NCI-H2196 (cell line): ENCODE measurements at regions not wholly inside any gene's neighbourhood (a gene's known extent, or its start where the extent isn't known, plus 50 kb on each side); places are given as distances from the start of the nearest gene placed in this dataset.
A peak's percentile ranks its signal among the peaks of the same experiment; 100 is the strongest.

Experiments used
- DNase-seq: peaks from one replicate; lab custom pipeline; 2025; ENCODE audit not compliant: unreplicated experiment; lab: John Stamatoyannopoulos, UW

DNA sequence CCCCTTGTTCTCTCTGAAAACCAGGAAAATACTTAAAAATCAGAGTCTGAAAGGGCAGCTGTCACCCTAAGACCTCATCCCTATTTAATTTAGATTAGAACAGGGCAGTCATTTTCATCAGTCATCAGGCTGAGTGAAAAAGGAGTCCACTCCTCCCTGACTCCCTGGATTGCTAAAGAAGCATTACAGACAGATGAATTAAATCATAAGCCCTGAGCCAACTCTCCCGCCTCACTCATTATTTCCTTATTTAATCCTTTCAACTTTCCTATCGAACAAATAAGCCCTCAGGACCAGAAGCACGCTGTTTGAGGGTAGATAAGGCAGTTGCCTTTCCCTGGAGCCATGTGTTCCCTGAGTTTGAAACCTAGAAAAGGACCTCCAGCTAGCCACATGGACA is 201.9 kb upstream of the ANKRD55 start:
- no peak for DNase-seq

DNA sequence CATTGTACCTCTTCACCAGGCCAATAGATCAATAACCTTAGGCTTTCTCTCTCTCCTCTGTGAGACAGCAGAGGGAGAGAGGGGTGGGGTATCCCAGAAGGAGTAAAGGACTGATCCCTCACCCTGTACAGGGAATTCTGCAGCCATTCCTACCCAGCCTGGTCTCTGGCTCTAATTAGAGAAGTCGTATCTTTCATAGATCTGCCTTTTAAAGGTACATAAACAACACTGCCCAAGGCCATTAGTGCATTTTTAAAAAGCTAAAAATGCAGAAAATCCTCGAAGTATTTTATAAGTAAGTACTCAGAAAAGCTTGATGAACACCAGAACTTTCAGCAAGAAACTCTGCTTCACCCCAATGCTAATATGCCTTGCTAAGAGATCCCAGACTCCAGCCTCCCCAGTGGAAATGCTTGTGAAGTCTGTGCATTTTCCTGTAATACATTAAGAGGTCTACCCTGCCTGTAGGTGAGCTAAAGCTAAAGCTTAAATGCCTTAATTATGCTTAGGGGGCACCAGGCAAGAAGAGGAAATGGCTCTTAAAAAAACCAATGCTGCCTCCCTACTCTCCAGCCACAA is 200.0 kb upstream of the ANKRD55 start:
- no peak for DNase-seq

DNA sequence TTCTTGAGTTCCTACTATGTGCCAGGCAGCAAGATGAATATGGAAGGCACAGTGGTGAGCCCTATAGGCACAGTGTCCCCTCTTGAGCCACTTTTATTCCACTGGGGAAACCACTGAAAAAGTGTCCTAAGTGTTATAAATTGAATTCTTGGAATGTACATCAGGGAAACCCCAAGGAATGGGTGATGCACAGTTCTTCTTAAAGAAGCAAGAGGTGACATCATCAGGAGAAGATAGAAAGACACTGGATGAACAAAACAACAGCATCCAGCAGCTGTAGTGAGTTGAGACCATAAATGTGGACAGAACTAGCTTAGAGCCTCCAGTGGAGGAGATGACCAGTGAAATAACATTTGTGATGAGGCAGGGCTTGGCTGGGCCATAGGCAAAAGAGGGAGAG is 199.2 kb upstream of the ANKRD55 start:
- no peak for DNase-seq

DNA sequence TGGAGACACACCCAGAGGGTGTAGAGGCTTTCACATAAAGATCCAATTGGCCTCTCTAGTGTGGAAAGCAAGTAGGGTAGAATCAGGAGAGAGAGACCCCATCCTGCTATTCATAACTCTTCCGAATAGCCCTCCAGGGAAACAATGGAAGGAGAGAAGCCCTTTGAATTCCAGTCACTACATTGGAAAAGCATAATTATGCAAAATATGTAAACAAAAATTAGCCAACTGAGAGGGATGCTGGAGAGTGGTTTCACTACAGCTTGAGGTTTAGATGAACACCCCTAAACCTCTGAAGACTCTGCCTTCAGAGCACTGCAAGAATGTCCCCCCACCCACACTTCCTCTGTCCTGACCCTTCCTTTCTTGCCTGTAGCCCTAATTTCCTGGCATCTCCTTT is 197.3 kb upstream of the ANKRD55 start:
- no peak for DNase-seq

DNA sequence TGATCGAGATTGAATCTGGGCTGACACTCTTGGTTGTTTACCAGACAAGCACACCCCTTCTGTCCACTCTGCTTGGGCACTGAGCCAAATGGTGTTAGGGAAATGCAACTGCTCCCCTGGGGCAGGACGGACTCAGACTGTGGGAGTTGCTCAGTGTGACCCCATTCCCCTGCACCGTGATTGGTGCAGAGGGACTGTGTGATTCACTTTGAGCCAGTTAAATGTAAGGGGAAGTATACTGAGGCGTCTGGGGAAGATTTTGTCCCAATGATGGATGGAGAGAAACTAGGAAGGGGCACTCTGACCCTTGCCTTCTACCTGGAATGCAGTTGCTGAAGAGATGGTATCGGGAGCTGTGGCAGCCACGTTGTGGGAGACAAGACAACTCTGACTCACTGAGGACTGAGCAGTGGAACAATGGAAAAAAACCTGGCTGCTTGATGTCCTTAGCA is 196.0 kb upstream of the ANKRD55 start:
- DNase-seq = no peak

DNA sequence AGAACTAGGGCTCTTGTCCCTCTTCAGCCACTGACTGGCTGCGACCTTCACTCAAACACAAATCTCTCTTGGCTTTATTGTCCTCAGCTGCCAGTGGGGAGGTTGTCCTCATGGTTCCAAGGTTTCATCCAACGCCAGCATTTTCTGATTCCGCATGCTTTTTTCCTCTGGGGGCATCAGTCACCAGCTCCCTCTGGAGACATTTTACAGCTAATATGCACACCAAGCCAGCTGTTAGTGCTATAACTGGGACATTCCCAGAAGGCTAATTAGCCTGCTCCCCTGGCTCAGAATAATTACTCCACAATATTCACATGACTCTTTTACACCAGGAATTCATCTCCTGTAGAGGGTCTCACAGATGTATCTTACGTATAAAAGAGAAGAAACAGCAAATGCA is 193.6 kb upstream of the ANKRD55 start:
- DNase-seq = no peak

DNA sequence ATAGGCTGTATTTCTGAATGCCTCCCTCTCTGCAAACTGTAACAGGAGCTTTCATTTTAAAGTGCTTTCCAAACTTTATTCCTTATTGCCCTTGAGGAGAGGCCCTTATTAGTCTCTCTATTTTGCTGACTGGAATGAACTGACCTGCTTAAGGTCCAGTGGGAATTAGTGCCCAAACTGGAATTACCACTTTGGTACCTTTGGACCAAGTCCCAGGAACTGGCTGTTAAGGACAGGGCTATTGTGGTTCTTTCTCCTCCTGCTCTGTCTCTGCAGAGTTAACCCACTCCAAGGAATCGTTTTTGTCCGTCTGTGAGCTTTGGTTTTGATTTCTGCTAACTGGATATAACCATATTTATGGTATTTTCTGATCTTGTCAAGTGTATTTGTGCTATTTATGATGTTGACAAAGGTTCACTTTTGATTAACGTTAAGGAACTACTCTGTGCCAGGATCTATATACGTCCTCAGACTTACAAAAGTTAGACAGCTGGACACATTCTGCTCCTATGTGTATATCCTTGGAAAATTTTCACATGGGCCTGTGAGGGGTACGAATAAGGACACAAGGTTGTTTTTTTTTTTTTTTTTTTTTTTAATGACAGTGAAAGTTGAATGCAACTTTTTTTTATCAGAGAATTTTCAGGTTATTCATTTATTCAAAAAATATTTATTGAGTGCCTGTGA is 189.1 kb upstream of the ANKRD55 start:
- DNase-seq = peak; percentile 53

DNA sequence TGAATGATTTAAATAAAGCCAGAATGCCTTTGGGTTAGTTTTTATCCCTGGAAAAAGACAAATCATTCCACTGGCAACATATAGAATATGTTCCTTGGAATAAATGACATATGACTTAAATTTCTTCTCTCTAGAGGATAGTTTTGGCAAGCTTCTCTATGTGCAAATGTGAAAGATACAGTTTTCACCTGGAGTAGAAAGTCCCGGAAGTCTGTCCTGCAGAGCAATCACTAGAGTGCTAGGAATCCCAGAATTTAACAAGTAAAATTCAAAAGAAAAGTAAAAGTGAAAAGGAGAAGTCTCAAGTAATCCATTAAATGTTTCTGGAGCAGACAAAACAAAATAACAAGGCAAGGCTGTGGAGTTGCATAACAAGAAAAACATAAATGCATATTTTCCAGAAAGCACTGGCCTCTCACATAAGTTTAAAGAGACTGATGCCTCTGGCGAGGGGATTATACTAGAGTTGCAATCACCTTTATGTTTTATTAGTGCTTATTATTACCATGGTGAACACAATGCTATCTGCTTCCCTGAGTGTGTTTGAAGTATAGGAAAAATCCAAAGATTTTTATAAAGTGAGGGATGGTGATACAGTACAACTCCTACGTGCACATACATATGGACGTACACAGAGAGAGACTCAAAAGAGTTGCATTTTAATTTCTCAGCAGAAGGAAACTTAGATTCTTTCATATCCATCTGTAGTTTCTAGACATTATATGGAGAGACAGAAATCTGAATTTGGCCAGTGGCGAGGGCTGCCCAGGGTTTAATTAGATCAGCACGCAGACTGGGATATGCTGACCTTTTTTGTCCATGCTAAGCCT is 188.3 kb upstream of the ANKRD55 start:
- DNase-seq = no peak

DNA sequence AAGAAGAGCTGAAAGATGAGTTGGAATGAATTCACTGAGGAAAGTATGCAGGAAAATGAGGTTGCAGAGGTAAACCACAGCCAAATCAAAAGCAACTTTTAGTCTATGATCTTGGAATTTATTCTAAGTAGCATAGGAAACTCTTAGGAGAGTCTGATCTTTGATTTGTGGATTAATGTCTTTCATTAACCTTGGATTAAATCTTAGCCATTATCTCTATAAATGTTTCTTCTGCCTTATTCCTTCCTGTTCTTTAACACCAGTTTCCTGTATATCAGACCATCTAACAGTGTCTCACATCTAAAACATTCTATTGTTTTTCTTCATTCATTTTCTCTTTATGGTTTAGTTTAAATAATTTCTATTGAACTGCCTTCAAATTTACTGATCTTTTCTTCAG is 187.2 kb upstream of the ANKRD55 start:
- no peak for DNase-seq

DNA sequence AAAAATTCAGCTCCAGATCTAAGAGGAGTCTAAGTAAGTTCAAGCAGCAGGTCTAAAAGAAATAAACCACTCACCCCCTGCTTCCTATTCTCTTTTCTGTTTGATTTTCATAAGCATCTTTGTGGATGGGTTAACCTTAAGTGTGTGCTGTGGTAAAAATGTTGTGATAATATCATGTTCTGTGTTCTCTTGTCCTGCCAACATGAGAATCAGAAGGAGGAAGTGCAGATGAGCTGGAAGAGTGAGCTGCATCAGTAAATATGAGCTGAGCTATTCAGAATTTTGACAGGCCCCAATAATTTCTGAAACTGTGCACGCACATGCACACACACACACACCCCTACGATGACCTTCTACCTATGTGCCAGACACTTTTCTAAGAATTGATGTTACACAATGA is 186.5 kb upstream of the ANKRD55 start:
- no peak for DNase-seq

DNA sequence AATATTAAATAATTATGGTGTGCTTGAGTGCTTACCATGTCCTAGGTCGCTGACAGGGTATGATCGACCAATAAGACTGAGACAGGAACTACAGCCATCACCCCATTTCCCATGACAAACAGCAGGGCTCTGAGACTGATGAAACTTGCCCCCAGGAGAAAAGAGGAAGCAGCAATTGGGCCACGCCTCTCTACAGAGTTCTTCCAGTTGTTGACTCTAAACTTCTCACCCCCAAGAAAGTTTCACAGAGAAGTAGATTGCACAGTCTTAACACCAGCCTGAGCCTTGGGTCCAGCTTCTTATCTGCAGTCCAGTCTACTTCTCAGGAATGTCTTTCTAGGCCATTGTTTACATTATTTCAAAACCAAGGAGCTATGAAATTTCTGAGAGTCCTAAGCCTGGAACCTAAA is 182.2 kb upstream of the ANKRD55 start:
- DNase-seq = no peak

DNA sequence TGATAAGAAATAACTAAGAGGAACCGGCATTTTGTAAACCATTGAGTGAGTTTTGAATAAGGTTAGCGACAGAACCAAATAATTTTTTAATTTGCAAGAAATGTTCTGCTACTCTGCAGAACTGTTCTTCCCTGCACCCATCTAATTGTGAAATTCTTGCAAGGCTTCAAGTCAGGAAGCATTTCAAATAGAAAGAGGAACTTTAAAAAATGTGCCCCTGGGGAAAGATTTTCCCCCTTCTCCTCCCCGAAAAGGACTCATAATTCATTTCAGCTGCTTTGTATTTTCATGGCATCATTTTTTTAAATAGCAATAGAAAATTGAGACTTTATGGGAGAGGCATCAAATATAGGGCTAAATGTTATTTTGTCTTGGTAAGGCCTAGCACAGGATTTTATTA is 180.9 kb upstream of the ANKRD55 start:
- DNase-seq = no peak

DNA sequence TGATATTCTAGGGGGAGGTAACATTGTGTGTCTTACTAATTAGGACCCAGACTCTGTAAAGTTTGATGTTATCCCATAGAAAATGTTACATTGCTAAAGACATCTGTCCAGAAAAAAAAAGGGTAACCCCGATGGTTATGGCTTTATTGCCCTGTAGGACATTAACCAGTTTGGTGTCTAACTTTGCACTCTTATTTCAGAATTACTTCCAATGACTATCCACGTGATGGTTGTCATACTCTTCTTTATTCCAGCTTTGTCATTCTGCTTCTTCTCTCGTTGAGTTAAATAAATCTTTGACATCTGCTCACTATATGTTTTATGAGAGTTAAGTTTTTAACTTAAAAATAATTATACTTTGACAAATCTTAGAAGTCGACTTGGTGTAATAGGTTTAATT is 180.4 kb upstream of the ANKRD55 start:
- DNase-seq = no peak

DNA sequence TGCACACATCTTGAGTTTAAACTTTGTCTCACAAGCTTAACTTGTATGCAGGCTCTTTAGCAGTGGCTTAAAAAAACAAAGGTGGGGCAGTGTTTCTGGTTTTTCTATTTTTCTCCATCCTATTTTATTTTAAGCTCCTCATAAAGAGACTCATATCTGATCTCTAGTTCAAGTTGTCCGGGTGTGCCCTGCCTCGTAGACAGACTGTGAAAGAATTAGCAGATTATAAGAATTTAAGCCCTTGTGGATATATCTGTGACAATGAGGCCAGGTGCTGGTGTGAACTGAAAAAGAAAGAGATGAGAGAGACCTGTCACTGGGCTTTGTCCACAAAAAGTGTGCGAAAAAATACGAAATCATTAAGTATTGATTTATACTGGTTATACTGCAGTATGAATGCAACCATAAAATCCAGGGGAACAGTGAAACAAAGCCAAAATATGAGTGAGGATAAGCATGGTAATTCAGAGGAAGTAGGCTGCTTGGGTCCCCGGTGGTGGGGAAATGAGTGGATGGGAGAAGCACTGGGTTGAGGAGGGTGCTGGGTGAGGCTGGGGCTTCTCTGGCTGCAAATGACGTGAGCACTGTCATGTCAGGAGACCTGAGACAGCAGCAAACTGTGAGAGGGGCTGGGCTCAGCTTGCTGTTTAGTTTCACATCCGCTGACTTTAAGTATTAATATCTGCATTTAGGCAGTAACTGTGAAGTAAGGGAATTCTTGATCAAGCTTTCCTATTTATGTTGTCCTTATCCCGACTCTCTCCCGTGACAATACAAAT is 179.7 kb upstream of the ANKRD55 start:
- DNase-seq = no peak

DNA sequence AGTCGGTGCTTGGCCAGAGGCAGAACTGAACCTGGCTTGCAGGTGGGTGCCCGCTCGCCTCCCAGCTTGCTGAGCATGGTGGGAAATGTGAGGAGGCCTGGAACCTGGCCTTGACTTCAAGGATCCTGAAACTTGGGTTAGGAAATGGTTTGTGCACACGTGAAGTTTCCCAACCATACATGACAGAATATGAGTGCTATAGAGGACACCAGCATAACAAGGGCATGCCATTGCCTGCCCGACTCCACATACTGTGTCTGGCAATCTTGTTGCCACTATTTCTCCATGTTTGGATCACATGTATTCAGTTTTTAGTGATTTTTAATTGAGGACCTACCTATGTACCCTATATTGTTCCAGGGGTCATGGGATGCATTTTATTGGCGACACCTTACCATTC is 177.6 kb upstream of the ANKRD55 start:
- no peak for DNase-seq

DNA sequence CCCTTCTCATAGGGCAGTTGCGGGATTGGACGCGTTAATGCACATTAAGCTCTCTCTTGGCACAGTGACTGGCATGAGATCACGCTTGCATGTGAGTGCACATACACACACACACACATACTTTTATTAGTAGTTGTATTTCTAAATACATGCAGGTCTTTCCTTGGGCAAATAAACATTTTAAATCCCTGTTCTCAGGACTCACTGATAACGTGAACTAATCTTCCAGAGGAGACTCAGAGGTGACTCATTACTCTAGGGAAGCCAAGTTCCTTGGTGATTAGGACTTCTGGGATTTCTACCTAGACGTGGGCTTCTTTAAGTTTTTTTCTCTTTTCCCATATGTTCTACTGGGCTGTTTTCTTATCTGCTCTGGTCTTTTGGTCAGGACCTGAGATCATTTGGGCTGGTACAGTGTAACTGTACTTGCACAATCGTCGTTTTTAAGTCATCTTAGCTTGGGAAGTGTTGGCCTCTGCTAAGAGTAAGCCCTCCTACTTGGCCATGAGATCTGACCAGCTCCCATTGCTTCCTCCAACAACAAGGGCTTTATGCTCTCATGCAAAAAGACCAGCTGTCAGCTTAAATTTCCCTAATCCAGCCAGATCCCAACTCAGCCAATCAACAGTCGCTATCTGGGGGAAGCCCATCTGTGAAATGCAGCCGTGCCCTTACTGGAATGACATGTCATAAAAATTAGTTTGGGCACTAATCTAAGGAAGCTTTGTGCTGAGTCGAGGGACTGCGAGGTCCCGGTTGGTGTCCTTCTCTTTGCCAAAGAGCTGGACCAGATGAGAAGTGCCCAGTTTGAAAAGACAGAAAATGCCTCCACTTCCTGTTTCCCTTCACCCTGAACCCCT is 176.4 kb upstream of the ANKRD55 start:
- DNase-seq = no peak

DNA sequence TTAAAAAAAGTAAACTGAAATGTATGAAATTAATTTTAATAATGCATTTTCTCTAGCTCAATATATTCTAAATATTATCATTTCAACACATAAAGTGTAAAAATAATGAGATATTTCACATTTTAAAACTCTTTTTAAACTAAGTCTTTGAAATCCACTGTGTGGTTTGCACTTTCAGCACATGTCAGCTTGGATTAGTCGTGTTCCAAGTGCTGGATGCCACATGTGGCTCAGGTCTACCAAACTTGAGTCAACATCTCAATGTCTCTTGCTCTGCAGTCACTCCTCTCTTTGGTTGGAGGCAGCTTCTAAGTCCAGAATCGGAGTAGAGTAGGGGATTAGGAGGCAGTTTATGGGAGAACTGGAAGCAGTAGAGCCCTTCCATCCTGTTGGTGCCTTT is 173.7 kb upstream of the ANKRD55 start:
- DNase-seq = no peak

DNA sequence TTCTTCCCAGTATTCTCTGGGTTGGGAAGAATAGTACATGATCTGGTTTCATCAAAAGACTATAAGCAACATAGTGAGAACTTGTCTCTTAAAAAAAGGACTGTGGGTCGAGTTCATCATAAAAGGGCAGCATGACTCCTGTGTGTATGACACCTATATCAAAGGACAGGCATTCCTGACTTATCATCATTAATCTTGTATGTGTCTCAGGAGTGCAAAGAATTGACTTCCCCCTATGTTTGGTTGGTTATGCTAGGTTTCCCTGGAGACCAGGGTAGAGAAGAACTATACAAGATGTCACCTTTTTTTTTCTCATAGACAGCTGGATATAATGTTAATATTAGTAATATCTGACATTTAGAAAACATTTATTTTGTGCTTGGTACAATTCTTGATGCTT is 173.1 kb upstream of the ANKRD55 start:
- no peak for DNase-seq

DNA sequence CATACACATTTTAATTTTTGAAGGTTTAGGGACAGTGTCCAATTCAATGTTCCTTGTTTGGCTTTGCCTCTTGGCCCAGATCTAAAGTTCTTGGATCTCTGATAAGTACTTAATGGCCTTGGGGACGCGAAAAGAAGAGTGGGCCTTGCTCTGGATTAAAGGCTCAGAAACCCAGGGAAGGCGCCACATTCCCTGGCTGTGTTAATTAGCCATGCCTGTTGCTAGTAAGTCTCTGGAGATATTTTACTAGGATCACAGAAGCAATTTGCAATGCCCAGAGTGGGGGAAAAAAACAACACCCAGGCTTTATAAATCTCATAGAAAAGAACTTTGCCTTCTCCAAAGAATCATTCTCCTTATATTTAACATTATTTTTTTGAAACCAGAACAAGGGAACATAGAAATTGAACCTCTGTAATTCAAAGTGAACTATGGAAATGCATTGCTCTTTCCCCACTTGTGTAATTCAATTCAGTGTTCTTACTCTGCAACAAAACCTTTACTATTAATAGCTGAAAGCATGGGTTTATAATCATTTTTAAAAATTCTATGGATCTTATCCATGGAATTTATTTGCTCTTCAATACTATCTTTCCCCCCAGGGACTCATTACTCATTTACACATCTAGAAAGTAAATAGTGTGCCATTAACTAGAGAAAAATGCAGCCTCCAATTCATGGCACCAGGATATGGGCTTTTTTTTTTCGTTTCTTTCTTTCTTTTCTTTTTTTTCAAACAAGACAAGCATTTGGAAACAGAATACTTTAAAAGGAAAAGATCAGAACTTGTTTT is 172.2 kb upstream of the ANKRD55 start:
- no peak for DNase-seq
